GM23338 (cell line): ENCODE measurements at regions not wholly inside any gene's neighbourhood (a gene's known extent, or its start where the extent isn't known, plus 50 kb on each side); places are given as distances from the start of the nearest gene placed in this dataset.

Experiments used
- ATAC-seq: fragments of 200-7000 bp; cut with Tn5 transposase; 3 replicates; pipeline ENCODE4 v1.9.1; 2020
- DNase-seq: peaks from one replicate; pipeline ENCODE4 v3.0.0-alpha.2; 2015; ENCODE audit warnings: low spot score
- H2AFZ ChIP-seq: fragments of 200-600 bp; sonication (generic); 2 replicates; pipeline ENCODE4 v1.8.0; 2016; ENCODE audit warnings: antibody characterized with exemption, mild to moderate bottlenecking, moderate library complexity
- H3F3A ChIP-seq: fragments of 200-600 bp; sonication (generic); replicated peaks from 2 replicates; pipeline ENCODE4 v1.8.0; 2017; ENCODE audit warnings: antibody characterized with exemption, mixed run types, low read depth
- H3K27ac ChIP-seq: fragments of 200-600 bp; sonication (generic); 2 replicates; pipeline ENCODE4 v1.6.1; 2016; ENCODE audit warnings: low read depth
- H3K27me3 ChIP-seq: fragments of 200-600 bp; sonication (generic); 2 replicates; pipeline ENCODE4 v1.8.0; 2016; ENCODE audit warnings: mild to moderate bottlenecking, mixed run types, moderate library complexity; ENCODE audit not compliant: insufficient read depth
- H3K36me3 ChIP-seq: fragments of 200-600 bp; sonication (generic); 2 replicates; pipeline ENCODE4 v1.8.0; 2016; ENCODE audit warnings: mild to moderate bottlenecking; ENCODE audit not compliant: insufficient read depth
- H3K4me1 ChIP-seq: fragments of 200-600 bp; sonication (generic); 2 replicates; pipeline ENCODE4 v1.8.0; 2016; ENCODE audit warnings: mild to moderate bottlenecking, moderate library complexity; ENCODE audit not compliant: insufficient read depth
- H3K4me2 ChIP-seq: fragments of 200-600 bp; sonication (generic); 2 replicates; pipeline ENCODE4 v1.7.1; 2017; ENCODE audit warnings: mixed run types
- H3K4me3 ChIP-seq: fragments of 200-600 bp; sonication (generic); 2 replicates; pipeline ENCODE4 v1.6.1; 2016; ENCODE audit warnings: mixed run types
- H3K79me2 ChIP-seq: fragments of 200-600 bp; sonication (generic); replicated peaks from 2 replicates; pipeline ENCODE4 v1.8.0; 2017; ENCODE audit warnings: mild to moderate bottlenecking; ENCODE audit not compliant: insufficient read depth
- H3K9me2 ChIP-seq: fragments of 200-600 bp; sonication (generic); 2 replicates; pipeline ENCODE4 v1.8.0; 2017; ENCODE audit not compliant: insufficient read depth
- H4K20me1 ChIP-seq: fragments of 200-600 bp; sonication (generic); replicated peaks from 2 replicates; pipeline ENCODE4 v1.8.0; 2017; ENCODE audit warnings: mild to moderate bottlenecking; ENCODE audit not compliant: insufficient read depth
- H3K27ac Mint-ChIP-seq: 2 replicates; pipeline ENCODE4 v1.8.0; 2020; ENCODE audit warnings: inconsistent platforms, mild to moderate bottlenecking, moderate library complexity, mixed read lengths
- H3K27me3 Mint-ChIP-seq: 3 replicates; pipeline ENCODE4 v1.8.0; 2022; ENCODE audit warnings: low read depth, mild to moderate bottlenecking, moderate library complexity, mixed read lengths, inconsistent platforms; ENCODE audit not compliant: insufficient read depth, poor library complexity
- H3K36me3 Mint-ChIP-seq: 3 replicates; pipeline ENCODE4 v1.8.0; 2021; ENCODE audit warnings: low read depth, mild to moderate bottlenecking, inconsistent platforms, moderate library complexity, mixed read lengths
- H3K4me1 Mint-ChIP-seq: 3 replicates; pipeline ENCODE4 v1.8.0; 2020; ENCODE audit warnings: mild to moderate bottlenecking, inconsistent platforms, mixed read lengths
- H3K4me3 Mint-ChIP-seq: 3 replicates; pipeline ENCODE4 v1.8.0; 2021; ENCODE audit warnings: moderate library complexity, mild to moderate bottlenecking, inconsistent platforms, mixed read lengths
- H3K9me3 Mint-ChIP-seq: 3 replicates; pipeline ENCODE4 v1.8.0; 2020; ENCODE audit warnings: moderate library complexity, mild to moderate bottlenecking, inconsistent platforms, mixed read lengths
- CREB1 ChIP-seq: fragments of 250-450 bp; sonication (Bioruptor Pico); IDR thresholded peaks from 2 replicates; pipeline ENCODE4 v1.5.0; 2020; ENCODE audit warnings: low read depth, mild to moderate bottlenecking, moderate library complexity
- ETS1 ChIP-seq: IDR thresholded peaks from 2 replicates; pipeline ENCODE4 v1.6.1; 2016; ENCODE audit warnings: antibody characterized with exemption
- EZH2phosphoT487 ChIP-seq: fragments of 200-600 bp; sonication (generic); IDR thresholded peaks from one replicate; pipeline ENCODE4 v1.8.1; 2018; ENCODE audit warnings: antibody characterized with exemption; ENCODE audit not compliant: unreplicated experiment
- NANOG ChIP-seq: IDR thresholded peaks from 2 replicates; pipeline ENCODE4 v1.6.1; 2016; ENCODE audit warnings: antibody characterized with exemption, borderline replicate concordance
- ZNF114 ChIP-seq: fragments of 250-450 bp; sonication (Bioruptor Pico); IDR thresholded peaks from 2 replicates; pipeline ENCODE4 v1.5.0; 2020; ENCODE audit warnings: mild to moderate bottlenecking, moderate library complexity
- ZNF331 ChIP-seq: fragments of 250-450 bp; sonication (Bioruptor Pico); IDR thresholded peaks from 2 replicates; pipeline ENCODE4 v1.5.0; 2020; ENCODE audit warnings: low read depth, mild to moderate bottlenecking, moderate library complexity
- TF ChIP-seq, protein P1 (sequence below), 2 experiments: fragments of 200-600 bp in 1 of 2; sonication (generic) in 1 of 2; conservative IDR thresholded peaks; 2 replicates each; pipeline versions ENCODE4 v1.5.1 to v1.6.1; 2016 to 2017; ENCODE audit warnings: antibody characterized with exemption in 2 of 2, low read depth in 2 of 2, mild to moderate bottlenecking in 2 of 2, moderate library complexity in 1 of 2
- TF ChIP-seq, protein P2 (sequence below): fragments of 250-450 bp; sonication (Bioruptor Pico); IDR thresholded peaks from 2 replicates; pipeline ENCODE4 v1.5.0; 2020; ENCODE audit warnings: mild to moderate bottlenecking, moderate library complexity

DNA sequence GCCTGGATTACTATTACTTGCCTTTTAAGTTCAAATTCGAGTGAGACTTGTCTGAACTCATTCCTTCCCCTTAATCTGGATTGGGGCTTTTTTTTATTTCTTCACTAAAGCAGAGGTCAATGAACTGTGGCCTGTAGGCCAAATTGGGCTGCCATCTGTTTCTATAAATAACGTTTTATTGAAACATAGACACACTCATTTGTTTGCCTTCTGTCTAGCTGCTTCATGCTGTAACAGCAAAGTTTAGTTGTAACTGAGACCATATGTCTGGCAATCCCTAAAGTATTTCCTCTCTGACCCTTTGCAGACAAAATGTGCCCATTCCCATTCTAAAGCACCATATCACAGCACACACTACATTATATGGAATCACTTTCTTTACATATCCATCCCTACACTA is 207.9 kb upstream of the ISX start:
- Mint-ChIP-seq H3K9me3 (peaks cover 52% of the 10 kb centered on the region), H3K27ac (no peak overlapping the region), H3K36me3 (no peaks in the 10 kb centered on the region), H3K27me3 (peaks cover 2% of the 10 kb centered on the region), H3K4me3 (no peak overlapping the region), H3K4me1 (no peaks in the 10 kb centered on the region)
- peaks cover 5% of the 10 kb centered on the region; the same call in 1 of the 2 replicates for H3K4me1 ChIP-seq
- H4K20me1 ChIP-seq: no peaks in the 10 kb centered on the region
- ATAC-seq: no peak
- DNase-seq: no peak
- no peak overlapping the region for H3K4me3 ChIP-seq
- H3F3A ChIP-seq: no peaks in the 10 kb centered on the region
- H3K27ac ChIP-seq: no peak overlapping the region
- peaks cover 17% of the 10 kb centered on the region; the same call in 1 of the 2 replicates for H3K9me2 ChIP-seq
- no peaks in the 10 kb centered on the region for H3K27me3 ChIP-seq
- H2AFZ ChIP-seq: no peak overlapping the region
- H3K36me3 ChIP-seq: no peaks in the 10 kb centered on the region
- no peaks in the 10 kb centered on the region for H3K79me2 ChIP-seq
- H3K4me2 ChIP-seq: no peak overlapping the region
- no peak for TF ChIP-seq ZNF331
- TF ChIP-seq, protein P1, sequence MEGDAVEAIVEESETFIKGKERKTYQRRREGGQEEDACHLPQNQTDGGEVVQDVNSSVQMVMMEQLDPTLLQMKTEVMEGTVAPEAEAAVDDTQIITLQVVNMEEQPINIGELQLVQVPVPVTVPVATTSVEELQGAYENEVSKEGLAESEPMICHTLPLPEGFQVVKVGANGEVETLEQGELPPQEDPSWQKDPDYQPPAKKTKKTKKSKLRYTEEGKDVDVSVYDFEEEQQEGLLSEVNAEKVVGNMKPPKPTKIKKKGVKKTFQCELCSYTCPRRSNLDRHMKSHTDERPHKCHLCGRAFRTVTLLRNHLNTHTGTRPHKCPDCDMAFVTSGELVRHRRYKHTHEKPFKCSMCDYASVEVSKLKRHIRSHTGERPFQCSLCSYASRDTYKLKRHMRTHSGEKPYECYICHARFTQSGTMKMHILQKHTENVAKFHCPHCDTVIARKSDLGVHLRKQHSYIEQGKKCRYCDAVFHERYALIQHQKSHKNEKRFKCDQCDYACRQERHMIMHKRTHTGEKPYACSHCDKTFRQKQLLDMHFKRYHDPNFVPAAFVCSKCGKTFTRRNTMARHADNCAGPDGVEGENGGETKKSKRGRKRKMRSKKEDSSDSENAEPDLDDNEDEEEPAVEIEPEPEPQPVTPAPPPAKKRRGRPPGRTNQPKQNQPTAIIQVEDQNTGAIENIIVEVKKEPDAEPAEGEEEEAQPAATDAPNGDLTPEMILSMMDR (conservative IDR thresholded peaks at IDR 0.05; ENCODE audit: low read depth in 2 of 2): no peak
- TF ChIP-seq CREB1 (CRISPR knock-in tag): no peak
- no peak for TF ChIP-seq EZH2phosphoT487
- no peak for TF ChIP-seq NANOG
- TF ChIP-seq ETS1: no peak
- TF ChIP-seq ZNF114: no peak
- TF ChIP-seq, protein P2, sequence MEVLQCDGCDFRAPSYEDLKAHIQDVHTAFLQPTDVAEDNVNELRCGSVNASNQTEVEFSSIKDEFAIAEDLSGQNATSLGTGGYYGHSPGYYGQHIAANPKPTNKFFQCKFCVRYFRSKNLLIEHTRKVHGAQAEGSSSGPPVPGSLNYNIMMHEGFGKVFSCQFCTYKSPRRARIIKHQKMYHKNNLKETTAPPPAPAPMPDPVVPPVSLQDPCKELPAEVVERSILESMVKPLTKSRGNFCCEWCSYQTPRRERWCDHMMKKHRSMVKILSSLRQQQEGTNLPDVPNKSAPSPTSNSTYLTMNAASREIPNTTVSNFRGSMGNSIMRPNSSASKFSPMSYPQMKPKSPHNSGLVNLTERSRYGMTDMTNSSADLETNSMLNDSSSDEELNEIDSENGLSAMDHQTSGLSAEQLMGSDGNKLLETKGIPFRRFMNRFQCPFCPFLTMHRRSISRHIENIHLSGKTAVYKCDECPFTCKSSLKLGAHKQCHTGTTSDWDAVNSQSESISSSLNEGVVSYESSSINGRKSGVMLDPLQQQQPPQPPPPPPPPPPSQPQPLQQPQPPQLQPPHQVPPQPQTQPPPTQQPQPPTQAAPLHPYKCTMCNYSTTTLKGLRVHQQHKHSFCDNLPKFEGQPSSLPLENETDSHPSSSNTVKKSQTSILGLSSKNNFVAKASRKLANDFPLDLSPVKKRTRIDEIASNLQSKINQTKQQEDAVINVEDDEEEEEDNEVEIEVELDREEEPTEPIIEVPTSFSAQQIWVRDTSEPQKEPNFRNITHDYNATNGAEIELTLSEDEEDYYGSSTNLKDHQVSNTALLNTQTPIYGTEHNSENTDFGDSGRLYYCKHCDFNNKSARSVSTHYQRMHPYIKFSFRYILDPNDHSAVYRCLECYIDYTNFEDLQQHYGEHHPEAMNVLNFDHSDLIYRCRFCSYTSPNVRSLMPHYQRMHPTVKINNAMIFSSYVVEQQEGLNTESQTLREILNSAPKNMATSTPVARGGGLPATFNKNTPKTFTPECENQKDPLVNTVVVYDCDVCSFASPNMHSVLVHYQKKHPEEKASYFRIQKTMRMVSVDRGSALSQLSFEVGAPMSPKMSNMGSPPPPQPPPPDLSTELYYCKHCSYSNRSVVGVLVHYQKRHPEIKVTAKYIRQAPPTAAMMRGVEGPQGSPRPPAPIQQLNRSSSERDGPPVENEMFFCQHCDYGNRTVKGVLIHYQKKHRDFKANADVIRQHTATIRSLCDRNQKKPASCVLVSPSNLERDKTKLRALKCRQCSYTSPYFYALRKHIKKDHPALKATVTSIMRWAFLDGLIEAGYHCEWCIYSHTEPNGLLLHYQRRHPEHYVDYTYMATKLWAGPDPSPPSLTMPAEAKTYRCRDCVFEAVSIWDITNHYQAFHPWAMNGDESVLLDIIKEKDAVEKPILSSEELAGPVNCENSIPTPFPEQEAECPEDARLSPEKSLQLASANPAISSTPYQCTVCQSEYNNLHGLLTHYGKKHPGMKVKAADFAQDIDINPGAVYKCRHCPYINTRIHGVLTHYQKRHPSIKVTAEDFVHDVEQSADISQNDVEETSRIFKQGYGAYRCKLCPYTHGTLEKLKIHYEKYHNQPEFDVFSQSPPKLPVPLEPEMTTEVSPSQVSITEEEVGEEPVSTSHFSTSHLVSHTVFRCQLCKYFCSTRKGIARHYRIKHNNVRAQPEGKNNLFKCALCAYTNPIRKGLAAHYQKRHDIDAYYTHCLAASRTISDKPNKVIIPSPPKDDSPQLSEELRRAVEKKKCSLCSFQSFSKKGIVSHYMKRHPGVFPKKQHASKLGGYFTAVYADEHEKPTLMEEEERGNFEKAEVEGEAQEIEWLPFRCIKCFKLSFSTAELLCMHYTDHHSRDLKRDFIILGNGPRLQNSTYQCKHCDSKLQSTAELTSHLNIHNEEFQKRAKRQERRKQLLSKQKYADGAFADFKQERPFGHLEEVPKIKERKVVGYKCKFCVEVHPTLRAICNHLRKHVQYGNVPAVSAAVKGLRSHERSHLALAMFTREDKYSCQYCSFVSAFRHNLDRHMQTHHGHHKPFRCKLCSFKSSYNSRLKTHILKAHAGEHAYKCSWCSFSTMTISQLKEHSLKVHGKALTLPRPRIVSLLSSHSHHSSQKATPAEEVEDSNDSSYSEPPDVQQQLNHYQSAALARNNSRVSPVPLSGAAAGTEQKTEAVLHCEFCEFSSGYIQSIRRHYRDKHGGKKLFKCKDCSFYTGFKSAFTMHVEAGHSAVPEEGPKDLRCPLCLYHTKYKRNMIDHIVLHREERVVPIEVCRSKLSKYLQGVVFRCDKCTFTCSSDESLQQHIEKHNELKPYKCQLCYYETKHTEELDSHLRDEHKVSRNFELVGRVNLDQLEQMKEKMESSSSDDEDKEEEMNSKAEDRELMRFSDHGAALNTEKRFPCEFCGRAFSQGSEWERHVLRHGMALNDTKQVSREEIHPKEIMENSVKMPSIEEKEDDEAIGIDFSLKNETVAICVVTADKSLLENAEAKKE: no peak
